CD4-positive, alpha-beta T cell treated with Interleukin-1 beta for 1 hour (primary cell): ENCODE measurements at regions not wholly inside any gene's neighbourhood (a gene's known extent, or its start where the extent isn't known, plus 50 kb on each side); places are given as distances from the start of the nearest gene placed in this dataset.

Experiments
- DNase-seq, 2 donors: peaks; one replicate each; pipeline ENCODE4 v3.0.0-alpha.2; 2020 to 2022

DNA sequence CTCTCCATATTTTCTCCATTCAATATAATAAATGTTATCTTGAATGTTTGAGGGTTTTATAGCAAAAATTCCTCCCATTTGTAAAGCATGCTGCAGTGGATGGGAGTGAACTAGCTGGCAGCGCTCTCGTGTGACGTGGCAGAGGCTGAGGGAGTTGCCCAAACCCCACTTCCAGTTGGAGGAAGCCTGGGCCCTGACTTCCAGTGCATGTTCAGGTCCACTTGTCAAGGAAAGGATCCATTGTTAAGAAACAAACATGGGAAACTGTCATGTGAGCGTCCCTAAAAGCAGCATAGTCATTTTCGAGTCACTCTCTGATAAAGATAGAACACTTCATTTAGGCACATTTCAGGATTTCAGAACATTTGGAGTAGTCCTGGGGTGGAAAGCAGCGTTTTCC is 116.6 kb downstream of the SLC25A47 start:
- no peak for DNase-seq

- DNase-seq, result peak; percentile 28 to 40
Measured at GRCh38 chr14:100440207-100440631, 117.1 kb downstream of the SLC25A47 start.

- no peak for DNase-seq
Measured at GRCh38 chr14:100440758-100441203, 117.6 kb downstream of the SLC25A47 start.

DNA sequence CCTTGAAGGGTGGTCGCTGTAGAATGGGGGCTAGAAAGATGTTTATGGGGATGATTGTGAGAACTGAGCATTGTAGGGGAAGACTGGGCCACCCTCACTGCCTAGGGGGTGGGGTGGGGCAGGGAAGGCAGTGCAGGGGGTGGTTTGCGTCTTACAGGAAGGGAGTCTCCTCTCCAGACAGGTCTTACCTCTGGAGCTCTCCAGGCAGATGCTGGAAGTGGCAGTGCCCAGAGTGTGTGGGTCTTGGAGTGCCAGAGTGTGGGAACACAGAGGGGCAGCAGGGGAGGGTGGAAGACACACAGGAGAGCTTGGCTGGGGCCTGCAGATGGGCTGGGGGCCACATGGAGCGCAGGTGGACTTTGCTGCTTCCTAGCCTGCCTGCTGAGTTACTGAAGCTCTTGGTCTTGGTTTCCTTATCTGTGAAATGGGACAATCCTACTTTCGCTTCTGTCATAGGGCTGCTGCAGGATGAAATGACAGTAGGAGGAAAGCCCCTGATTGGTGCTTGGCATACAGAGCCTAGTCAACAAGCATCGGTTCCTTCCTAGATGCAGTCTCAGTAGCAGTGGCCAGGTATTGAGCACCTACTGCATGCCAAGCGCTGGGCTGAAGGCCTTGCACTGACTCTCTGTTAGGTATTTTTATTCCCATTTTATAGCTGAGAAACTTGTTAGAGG is 118.3 kb downstream of the SLC25A47 start:
- no peak for DNase-seq

DNA sequence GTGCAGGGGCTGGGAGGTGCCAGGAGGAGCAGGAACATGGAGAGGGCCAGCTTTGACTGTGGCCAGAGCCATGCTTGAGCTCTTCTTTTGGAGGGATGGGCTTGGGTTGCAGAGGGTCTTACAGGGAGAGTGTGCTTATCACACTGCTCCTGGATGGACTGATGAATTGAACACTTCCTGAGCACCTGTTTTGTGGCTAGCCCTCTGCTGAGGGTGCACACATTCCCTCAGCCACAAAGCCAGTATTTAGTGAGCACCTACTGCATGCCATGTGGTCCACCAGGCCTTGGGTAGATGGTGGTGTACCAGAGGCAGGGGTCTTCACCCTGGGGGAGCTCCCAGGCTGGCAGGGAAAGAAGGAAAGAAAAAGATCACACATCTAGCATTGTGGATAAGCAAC is 118.9 kb downstream of the SLC25A47 start:
- DNase-seq, result no peak

DNA sequence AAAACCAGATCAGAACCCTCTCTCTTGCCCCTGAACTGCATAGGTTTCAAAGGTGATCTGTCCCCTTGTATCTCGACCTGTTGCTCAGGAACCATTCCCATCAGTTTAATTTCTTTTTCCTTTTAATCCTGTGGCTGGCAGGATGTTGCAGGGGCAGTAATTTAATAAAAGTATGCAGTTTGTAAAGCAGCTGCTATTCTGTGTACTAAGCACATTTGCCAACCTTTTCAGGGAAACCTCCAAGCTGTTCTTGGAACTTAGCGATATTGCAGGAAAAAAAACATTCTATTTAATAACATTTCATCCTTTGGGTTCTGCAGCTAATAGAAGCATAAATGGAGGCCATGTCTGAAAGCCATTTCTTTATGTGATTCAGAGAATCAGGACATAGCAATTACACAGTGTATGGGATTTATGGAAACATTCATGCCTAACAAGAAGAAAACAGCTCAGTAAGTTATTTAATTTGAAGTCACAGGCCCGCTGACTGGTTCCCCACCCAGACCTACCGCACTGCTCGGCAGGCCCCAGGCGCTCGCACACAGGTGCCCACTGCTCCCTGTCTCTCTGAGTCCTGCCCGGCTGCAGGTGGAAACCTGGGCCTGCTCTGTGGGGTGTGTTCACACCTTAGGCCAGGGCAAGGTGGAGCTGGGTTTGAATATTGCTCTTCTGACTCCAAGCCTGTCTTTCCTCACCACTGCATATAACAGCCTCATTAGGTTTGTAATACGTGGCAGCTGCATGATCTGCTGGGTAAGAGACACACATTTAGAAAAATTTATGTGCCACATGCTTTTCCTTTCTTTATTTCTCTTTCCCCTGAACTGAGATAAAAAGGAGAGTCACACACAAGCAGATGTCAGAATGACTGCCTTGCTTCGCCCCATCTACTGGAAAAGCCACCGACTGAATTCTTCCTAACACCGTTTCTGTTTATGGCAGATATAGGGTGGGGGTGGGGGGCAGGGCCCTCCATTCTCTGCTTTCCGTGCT is 119.7 kb downstream of the SLC25A47 start:
- no peak for DNase-seq

GRCh38 chr14:100443603-100444002 is 120.5 kb downstream of the SLC25A47 start:
- DNase-seq, result no peak

GRCh38 chr14:100445436-100446088 is 122.4 kb downstream of the SLC25A47 start:
- no peak for DNase-seq

- DNase-seq, result no peak
Measured at GRCh38 chr14:100446572-100446971, 123.4 kb downstream of the SLC25A47 start.

DNA sequence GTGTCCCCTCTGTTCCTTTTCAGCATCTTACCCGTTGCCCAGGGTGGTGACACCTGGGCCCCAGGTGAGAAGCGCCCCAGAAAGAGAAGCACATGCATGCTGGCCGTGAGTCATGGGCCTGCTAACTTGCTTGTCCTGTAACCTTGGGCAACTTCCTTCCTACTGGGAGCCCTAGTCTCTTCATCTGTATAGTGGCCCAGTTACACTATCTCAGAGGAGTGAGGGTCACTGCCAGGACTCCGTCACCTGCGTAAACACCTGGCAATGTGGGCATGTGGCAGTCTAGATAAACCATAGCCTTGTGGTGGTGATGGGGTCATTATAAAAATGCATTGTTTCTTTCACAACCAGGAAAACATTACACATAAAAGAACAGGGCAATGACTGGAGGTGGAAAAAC is 125.2 kb downstream of the SLC25A47 start:
- no peak for DNase-seq

DNA sequence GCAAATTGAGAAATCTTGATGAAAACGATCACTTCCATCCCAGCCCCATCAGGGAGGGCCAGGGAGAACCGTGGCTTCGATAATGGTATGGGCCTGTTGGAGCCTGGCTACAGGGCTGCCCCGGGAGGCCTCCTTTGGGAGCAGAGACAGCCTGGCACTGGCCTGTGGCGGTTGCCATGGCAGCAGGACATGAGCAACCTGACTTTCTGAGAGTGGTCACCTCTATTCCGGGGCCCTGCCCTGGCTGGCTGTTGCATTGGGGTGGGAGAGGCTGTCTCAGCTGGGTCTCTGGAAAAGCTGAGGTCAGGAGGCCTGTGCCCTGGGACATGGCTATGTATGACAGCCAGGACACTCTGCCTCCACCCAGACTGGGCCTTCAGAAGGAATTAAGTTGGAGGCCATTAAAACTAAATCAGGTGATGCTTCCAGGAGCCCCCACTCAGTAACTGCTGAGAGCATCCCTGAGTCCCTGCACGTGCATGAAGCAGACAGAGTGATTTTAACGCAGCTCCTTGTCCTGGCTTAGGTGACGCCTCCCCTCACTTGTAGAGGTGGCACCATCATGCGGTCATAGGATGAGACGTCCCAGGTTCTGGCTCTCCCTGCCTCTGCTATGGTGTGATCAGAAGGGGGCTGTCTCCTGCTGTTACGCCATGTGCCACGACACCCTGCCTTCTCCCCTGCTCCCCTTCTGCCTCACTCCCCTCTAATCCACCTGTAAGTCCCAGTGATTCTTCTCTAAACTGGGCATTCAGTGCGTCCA is 126.3 kb downstream of the SLC25A47 start:
- no peak for DNase-seq

DNA sequence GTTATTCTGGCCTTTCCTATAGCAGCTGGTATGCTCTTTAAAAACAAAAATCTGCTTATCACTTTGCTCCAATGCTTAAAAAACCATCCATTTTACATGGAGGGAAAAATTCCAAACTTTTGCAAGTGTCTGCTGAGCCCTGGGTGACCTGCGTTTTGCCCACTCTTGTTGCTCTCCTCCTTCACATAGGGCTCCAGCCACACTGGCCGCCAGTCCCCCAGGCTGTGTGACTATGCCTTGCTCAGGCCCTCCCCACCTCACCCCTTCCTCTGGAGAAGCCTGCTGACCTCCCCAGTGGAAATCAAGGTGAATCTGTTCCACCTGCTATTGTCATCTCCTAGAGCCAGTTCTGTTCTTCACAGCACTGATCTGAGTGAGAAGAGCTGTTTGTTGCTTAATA is 126.9 kb downstream of the SLC25A47 start:
- DNase-seq, result no peak

DNA sequence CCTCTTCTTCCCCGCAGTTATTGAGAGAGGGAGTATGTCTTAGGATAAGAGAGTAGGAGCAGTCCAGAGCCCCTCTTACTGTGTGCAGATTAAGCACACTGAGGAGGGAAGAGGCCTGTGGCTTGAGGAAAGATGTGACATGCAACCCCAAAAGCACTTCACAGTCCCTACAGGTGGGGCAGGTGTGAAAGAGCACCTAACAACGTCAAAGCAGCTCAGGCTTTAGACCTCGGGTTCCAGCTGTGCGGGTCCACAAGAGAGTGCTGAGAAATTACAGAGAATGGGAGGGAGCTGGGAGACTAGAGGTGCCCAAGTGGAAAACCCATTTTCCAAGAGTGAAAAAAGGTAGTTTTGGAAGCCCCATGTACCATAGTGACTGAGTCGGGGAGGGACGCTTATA is 127.6 kb downstream of the SLC25A47 start:
- no peak for DNase-seq

DNA sequence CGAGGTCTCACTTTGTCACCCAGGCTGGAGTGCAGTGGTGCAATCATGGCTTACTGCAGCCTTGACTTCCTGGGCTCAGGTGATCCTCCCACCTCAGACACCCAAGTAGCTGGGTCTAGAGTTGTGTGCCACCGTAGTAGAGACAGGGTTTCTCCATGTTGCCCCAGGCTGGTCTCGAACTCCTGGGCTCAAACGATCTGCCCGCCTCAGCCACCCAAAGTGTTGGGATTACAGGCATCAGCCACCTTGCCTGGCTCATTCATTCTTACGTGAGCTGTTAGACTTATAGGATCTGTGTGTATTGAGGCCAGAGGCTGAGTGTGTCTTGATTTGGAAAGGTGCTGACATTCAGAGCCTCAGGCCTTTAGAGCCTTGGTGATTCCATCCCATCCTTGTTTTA is 128.1 kb downstream of the SLC25A47 start:
- no peak for DNase-seq

- DNase-seq, result no peak
Measured at GRCh38 chr14:100453930-100454329, 130.8 kb downstream of the SLC25A47 start.

DNA sequence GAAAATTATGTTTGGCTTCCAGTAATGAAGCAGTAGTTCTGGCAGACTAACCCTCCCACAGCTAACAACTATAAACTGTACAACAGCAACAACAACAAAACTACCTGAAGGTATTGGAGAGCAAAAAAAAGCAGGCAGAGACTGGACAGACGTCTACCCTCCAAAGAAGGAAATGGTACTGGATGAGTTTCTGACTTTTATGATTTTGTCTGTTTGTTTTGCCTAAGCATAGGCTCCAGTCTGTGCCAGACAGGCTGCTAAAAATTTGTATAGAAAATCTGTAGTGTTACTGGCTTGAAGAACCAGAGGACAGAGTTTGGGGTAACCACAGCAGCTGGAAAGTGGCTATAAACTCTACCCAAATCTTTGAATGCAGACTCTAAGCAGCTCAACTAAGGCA is 131.3 kb downstream of the SLC25A47 start:
- no peak for DNase-seq

DNA sequence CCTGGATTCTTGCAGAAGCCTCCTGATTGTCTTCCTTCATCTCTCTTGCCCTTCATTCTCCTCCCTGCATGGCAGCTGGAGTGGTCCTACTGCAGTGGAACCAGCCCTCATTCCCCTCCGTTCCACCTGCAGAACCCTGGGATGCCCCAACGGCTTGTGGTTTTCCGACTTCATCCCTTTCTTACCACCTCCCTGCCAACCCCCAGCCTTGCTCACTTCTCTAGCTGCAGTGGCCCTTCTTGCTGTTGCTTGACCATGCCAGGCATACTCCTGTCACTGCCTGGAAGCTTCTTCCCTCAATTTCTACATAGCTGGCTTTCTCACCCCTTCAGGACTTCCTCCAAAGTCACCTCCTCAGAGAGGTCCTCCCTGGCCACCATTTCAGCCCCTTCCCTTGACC is 123.3 kb downstream of the BEGAIN start:
- no peak for DNase-seq

DNA sequence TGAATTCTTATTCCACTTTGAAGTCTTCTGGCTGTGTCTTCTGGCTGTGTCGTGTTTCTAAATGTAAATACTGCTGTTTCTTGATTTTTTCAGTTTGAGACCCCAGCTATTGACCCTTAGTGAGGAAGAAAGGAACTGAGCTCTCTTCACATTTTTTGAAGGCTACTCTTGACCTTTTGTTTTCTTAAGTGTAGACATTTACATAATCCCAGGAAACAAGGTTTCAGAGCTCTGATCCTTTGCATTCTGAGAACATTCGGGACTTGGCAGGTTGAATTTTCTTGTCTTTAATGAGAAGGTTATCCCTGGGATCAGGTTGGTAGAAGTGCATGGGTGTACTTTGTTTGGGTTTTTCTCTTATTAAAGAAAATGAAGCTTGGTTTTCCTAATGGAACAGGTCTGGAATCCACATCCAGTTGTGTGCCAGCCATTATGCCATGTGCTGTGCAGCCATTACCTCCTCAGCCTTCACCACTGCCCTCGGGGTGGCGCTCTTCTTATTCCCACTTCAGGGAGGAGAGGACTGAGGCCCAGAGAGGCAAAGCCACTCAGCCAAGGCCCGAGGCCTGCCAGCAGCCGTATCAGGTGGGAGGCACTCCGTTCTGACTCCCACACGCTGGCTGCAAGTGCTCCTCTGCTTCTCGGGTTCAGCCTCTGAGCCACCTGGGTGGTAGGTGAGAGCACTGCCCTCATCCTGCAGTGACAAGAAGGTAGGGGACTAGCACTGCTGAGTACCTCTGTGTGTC is 120.9 kb downstream of the BEGAIN start:
- DNase-seq, result no peak

- DNase-seq, result no peak
Measured at GRCh38 chr14:100467046-100467750, 120.0 kb downstream of the BEGAIN start.

- no peak for DNase-seq
Measured at GRCh38 chr14:100467939-100468338, 119.3 kb downstream of the BEGAIN start.

- no peak for DNase-seq
Measured at GRCh38 chr14:100468557-100468956, 118.7 kb downstream of the BEGAIN start.
